ENCODE measurements at regions not wholly inside any gene's neighbourhood (a gene's known extent, or its start where the extent isn't known, plus 50 kb on each side); places are given as distances from the start of the nearest gene placed in this dataset.

DNA sequence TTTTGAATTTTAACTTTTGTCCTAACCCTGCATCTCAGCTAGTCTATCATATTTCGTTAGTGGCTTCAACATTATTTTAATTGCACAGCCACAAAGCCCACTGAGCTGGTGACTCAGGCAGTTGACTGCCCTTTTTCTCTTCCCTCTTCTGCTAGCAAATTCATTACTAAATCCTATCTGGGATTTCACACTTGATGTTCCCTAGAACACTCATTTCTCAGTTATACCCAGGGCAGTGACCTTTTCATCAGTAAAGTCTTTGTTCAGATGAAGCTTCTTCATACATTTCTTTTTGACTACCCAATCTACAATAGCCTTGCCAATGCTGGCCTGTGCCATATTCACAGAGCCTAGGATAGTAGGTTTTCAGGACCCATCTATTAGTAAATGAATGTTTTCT lies 107.0 kb downstream of the ATXN7L3B start:
- TF ChIP-seq, protein P1, sequence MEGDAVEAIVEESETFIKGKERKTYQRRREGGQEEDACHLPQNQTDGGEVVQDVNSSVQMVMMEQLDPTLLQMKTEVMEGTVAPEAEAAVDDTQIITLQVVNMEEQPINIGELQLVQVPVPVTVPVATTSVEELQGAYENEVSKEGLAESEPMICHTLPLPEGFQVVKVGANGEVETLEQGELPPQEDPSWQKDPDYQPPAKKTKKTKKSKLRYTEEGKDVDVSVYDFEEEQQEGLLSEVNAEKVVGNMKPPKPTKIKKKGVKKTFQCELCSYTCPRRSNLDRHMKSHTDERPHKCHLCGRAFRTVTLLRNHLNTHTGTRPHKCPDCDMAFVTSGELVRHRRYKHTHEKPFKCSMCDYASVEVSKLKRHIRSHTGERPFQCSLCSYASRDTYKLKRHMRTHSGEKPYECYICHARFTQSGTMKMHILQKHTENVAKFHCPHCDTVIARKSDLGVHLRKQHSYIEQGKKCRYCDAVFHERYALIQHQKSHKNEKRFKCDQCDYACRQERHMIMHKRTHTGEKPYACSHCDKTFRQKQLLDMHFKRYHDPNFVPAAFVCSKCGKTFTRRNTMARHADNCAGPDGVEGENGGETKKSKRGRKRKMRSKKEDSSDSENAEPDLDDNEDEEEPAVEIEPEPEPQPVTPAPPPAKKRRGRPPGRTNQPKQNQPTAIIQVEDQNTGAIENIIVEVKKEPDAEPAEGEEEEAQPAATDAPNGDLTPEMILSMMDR (IDR thresholded peaks at IDR 0.05; ENCODE audit: low read depth, low read length) = no peak
- TF ChIP-seq POLR2A (IDR thresholded peaks at IDR 0.05; ENCODE audit: extremely low read depth, insufficient read length) (no peak), MYC (IDR thresholded peaks at IDR 0.05; ENCODE audit: low read depth, low read length) (no peak)

Data from NB4 (cell line).